ENCODE measurements at regions not wholly inside any gene's neighbourhood (a gene's known extent, or its start where the extent isn't known, plus 50 kb on each side); places are given as distances from the start of the nearest gene placed in this dataset.

DNA sequence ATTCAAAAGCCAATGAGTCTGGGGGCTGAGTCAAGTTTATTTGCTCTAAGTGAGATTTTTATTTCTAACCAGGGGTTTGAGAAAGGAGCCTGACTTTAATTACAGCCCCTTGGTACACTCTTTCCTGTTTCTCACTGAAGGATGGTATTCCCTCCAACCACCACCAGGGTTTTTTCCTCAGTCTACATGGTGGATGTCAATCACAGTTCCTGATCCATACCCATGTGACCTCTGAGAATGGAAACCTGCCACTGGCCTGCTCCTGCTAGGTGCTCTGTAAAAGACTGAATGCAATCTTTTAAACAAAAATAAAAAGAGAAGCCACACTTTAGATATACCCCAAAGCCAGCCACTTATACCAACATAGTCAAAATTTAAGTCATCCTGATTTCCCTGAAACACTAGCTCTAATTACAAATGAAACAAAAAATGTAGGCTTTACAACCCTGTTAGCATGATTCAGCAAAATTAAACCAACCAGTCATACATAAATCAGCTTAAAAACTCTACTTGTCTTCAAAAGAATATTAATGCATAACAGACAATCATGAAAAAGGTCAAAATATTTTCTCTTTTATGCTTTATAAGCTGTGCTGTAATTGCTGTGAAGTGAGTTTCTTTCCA is 112.1 kb upstream of the NWD2 start (continued):
- TF ChIP-seq CUX1 (CRISPR knock-in tag; IDR thresholded peaks at IDR 0.05) (no peak), TCF7 (IDR thresholded peaks at IDR 0.05; ENCODE audit: borderline replicate concordance) (no peak), RFX1 (IDR thresholded peaks at IDR 0.05) (no peak), TCF3 (CRISPR knock-in tag; IDR thresholded peaks at IDR 0.05) (no peak), MAFG (tag; conservative IDR thresholded peaks at IDR 0.05) (peak; percentile 81), ETV1 (tag; conservative IDR thresholded peaks at IDR 0.05; ENCODE audit: low read depth) (no peak), DNMT1 (IDR thresholded peaks at IDR 0.05) (no peak), ZBTB9 (CRISPR knock-in tag; IDR thresholded peaks at IDR 0.05) (no peak), ZNF75A (CRISPR knock-in tag; IDR thresholded peaks at IDR 0.05) (no peak), MAFF (IDR thresholded peaks at IDR 0.05; ENCODE audit: low read length) (peak; percentile 40; the same call in 1 of the 2 replicates), ZFPM2 (CRISPR knock-in tag; IDR thresholded peaks at IDR 0.05) (no peak)
- TF ChIP-seq, protein P1, sequence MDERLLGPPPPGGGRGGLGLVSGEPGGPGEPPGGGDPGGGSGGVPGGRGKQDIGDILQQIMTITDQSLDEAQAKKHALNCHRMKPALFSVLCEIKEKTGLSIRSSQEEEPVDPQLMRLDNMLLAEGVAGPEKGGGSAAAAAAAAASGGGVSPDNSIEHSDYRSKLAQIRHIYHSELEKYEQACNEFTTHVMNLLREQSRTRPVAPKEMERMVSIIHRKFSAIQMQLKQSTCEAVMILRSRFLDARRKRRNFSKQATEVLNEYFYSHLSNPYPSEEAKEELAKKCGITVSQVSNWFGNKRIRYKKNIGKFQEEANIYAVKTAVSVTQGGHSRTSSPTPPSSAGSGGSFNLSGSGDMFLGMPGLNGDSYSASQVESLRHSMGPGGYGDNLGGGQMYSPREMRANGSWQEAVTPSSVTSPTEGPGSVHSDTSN (CRISPR knock-in tag; IDR thresholded peaks at IDR 0.05; ENCODE audit: low read depth): no peak
- TF ChIP-seq, protein P1 (tag; conservative IDR thresholded peaks at IDR 0.05; ENCODE audit: low read depth): peak; percentile 29; the same call in 1 of the 2 replicates
- TF ChIP-seq, protein P2, sequence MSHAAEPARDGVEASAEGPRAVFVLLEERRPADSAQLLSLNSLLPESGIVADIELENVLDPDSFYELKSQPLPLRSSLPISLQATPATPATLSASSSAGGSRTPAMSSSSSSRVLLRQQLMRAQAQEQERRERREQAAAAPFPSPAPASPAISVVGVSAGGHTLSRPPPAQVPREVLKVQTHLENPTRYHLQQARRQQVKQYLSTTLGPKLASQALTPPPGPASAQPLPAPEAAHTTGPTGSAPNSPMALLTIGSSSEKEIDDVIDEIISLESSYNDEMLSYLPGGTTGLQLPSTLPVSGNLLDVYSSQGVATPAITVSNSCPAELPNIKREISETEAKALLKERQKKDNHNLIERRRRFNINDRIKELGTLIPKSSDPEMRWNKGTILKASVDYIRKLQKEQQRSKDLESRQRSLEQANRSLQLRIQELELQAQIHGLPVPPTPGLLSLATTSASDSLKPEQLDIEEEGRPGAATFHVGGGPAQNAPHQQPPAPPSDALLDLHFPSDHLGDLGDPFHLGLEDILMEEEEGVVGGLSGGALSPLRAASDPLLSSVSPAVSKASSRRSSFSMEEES (CRISPR knock-in tag; IDR thresholded peaks at IDR 0.05): no peak
